HG03565 (cell line): ENCODE measurements at regions not wholly inside any gene's neighbourhood (a gene's known extent, or its start where the extent isn't known, plus 50 kb on each side); places are given as distances from the start of the nearest gene placed in this dataset.
"Not testable (repeated sequence)": the region's sequence is repeated elsewhere in the genome, so short reads cannot be mapped to it uniquely, and the experiment has no call there.

Source experiments
- ATAC-seq: cut with Tn5 transposase; IDR thresholded peaks from one replicate; pipeline ENCODE4 v1.9.1; 2021; ENCODE audit warnings: mild to moderate bottlenecking, moderate library complexity; ENCODE audit not compliant: unreplicated experiment

DNA sequence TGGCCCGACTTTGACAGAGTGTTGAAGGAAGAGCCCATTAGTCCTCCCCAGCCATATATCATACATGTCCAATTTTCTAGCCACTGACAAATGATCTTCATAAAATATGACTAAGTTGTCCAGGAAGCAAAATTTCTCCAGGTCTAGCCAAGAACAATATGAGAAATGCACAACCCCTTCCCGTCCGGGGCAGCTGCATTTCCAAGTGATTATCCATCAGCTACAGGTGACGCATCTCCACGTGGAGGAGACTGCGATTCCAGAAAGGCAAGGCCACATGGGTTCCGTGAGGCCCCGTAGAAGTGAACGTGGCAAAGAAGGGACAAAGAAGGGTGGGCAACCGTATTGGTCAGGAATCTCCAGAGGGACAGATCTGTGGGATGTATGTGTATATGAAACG is 118.6 kb downstream of the ATP6V0E2 start:
- ATAC-seq: not testable (repeated sequence)

DNA sequence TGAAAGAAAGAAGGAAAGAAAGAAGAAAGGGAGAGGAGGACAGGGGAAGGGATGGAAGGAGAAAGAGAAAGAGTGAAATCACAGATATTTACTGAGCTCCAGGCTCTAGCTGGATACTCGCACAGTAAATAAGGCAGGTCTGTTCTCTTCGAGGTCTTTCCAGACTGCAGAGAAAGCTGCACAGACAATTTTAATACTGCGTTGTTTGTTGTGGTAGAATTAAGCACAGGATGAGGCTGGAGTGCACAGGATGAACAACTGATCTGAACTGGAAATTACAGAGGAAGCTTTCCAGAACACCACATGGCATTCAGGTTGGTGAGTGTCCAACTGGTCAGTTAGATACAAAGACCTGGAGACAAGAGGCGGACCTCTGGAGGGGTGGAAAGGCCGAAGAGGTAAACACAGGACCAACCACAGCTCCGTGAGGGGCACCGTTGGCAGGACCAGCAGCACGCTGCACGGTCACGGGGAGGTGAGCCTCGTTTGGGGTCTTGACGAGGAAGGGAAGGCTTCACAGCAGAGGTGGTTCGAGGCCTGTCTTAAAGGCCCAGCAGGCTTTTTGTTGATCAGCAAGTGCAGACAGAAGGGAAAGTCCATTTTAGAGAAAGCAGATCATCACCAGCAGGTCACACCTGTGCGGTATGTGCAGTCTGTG is 121.7 kb downstream of the ATP6V0E2 start:
- not testable (repeated sequence) for ATAC-seq

DNA sequence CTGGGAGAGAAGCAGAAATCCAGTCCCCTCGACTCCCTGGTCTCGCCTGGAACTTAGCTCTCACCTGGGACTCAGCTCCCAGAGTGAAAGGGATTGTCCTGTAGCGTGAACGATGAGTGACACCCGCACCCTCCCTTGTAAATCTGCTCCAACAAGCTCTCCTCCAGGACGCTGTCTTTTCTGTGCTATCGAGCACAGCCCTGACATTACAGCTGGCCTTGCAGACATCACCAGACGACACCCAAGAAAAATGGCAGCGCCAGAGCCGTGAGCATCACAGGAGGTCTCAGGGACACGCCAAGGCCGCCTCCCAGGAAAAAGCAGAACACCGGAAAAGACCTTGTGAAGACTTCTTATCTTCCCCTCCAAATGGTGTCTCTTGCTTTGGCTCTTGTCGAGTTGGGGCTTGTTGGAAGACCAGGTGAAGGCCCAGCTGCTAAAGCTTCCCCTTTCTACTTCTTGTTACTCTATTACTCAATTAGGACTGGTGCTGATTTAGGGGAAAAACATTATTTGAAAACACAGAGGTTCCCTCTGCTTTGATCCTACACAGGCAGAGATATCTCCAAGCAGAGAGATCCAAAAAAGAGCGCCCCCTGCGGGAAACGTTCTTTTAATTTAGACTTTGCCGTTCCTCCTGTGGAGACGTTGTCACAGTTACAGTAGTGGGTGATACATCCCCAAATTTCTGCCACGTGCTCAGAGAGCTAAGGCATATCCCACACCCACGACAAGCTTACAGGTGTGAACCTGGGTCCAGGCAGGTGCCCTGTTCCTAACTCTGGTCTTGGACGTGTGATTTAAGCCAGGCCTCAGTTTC is 127.2 kb downstream of the ATP6V0E2 start:
- ATAC-seq: not testable (repeated sequence)

DNA sequence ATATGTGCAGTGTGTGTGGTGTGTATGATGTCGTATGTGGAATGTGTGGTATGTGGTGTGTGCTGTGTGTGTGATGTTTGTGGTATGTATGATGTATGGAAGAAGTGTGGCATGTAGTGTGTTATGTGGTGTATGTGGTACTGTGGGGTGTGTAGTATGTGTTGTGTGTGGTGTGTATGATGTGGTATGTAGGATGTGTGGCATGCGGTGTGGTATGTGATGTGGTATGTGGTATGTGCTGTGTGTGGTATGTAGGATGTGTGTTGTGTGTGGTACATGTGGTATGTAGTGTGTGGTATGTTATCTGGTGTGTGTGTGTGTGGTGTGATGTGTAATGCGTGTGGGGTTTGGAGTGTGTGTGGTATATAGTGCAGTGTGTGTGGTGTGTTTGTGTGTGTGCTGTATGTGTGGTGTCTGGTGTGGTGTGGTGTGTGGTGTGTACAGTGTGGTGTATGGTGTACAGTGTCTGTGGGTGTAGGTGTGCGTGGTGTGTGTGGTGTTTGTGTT is 129.6 kb downstream of the ATP6V0E2 start:
- ATAC-seq: no peak

DNA sequence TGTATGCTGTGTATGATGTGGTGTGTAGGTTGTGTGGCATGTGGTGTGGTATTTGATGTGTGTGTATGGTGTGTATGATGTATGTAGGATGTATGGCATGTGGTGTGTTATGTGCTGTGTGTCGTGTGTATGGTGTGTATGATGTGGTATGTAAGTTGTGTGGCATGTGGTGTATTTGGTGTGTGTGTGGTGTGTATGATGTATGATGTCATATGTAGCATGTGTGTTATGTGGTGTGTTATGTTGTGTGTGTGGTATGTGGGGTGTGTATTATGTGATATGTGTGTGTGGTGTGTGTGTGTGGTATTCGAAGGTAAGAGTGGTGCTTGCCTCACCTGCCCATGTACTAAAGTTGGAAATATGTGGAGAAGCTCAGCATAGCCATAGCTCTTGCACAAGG is 130.2 kb downstream of the ATP6V0E2 start:
- ATAC-seq: not testable (repeated sequence)

DNA sequence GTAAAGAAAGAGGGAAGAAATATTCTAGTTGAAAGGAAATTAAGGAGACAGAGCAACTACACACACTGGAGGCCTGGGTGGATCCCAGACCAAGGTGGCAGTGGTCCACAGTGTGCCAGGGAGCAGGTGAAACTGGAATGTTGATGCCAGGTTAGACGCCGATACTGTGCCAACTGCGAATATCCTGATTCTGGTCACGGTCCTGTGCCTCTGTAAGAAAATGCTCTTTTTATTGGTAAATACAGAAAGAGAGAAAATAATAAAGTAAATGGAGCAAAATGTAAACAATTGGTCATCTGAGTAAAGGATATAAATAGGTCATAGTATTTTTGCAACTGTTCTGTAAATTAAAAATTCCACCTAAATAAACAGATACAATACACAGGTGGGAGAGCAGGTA is 131.1 kb downstream of the ATP6V0E2 start:
- not testable (repeated sequence) for ATAC-seq

DNA sequence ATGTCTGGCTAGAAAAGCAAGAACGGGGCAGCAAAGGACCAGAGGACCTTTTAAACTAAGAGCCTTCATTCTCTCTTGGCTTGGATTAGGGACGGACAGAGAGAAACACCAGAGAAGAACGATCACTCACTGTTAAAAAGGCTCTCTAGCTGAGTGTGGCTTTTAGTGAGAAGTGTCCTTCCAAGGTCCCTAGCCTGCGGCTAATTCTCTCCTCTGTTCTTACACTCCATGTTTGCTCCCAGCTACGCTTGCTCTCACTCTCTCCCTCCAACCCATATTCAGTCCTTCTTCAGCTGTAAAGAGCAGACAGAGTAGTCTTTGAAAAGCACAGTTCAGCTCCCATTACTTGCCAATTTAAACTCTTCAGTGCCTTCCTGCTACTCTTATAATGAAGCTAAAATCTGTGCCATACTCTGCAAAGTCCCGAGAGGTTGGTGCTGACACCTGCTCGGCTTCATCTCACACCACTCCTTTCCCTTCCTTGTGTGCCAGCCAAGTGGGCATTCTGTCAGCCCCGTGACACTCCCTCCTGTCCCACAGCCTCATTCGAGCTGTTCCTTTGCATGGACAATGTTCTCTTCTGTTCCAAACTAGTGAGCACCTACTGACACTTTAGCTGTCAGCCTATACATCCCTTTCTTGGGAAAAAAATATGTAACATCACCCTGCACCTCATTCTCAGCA is 136.0 kb downstream of the ATP6V0E2 start:
- not testable (repeated sequence) for ATAC-seq

DNA sequence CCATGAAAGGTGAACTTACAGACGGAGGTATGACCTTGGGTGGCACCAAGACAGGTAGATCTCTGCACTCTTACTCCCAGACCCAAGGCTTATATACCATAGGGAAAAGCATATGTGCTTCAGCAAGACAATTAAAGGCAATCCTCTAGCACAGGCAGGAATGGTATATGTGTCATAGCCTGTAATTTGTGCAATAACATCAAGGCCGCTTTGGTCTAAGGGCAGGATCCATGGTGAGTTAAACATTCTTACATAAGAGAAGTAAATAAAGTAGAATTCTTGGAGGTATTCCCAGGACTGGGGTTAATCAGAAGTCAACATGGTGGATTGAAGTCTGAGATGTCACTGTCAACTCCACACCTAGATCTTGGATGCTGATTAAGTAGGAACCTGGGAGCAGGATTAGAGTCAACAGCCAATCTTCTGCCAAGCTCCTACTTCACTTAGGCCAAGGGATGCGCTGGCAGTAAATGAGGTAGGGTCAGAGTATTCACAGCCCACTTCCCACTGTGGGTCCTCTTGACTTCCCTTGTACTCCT is 143.0 kb downstream of the ATP6V0E2 start:
- not testable (repeated sequence) for ATAC-seq

DNA sequence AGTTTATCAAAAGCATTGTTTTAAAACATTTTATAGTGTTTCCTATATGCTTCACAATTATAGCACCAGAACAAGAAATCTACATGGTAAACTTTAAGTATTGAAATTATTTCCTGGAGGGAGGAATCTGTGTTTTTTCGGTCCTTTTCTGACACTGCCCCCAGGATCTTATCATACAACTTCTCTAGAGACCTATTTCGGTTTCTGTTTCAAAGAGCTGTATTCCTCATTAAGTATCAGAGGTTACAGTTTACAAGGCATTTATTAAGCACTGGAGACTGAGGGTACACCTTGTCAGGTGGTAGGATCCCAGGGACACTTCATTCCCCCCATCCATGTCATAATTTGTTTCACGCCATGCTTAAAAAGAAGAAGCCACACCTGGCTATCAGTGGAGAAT is 146.4 kb downstream of the ATP6V0E2 start:
- ATAC-seq: not testable (repeated sequence)

DNA sequence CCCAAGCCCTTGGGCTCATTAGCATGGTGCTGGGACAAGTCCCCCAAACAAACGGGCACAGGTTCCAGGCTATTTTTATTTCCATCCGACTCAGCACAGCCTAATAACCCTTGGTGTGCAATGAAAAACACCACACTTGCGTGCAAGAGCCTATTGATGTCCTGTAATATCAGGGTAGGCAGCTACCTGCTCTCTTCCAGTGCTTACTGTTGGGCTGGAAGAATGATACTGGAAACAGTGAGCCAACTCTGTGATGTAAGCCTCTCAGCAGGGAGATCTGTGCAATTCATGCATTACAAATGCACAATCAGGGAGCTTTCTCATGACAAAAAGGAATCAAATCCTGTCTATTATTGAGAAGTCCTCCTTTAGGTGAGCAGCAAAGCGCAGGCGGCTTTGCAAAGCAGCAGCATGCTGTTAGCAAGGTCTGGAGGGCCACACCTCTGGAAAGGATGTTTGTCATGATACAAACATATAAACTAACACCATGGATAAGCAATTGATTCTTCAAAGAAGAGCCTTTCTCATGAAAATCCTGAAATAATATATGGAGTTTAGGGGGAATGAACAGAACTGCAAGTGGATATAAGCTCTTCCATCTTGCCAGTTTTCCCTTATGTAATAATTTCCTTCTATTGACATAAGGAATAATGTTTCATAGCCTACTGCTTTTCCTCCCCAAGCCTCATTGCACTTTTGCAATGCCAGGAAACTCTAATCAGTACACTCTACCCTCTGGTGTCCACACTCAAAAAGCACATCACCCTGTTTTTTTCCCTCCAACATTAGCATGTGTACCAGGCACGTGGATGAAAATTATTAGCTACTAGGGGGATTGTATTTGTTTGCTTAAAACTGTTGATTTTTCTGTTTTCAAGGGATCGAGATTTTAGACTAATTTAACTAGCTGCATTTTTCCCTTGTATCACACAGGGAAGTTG is 151.1 kb downstream of the ATP6V0E2 start:
- not testable (repeated sequence) for ATAC-seq

DNA sequence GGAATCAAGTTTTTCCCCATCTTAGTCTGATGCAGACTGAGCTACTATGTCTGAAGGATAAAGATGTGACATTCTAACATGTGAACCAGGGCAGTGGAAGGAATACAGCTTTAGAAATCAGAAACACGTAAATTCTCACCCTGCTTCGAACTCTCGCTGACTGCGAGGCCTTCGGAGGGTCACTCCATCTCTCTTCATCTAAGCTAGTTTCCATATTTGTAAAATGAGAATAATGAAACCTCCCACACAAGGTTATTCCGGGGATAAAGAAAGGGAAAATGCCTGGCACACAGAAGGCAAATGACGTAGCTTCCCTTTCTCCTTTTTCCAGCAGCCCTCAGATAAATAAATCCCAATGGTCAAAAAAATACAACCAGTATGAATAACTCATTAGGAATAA is 152.0 kb downstream of the ATP6V0E2 start:
- not testable (repeated sequence) for ATAC-seq

DNA sequence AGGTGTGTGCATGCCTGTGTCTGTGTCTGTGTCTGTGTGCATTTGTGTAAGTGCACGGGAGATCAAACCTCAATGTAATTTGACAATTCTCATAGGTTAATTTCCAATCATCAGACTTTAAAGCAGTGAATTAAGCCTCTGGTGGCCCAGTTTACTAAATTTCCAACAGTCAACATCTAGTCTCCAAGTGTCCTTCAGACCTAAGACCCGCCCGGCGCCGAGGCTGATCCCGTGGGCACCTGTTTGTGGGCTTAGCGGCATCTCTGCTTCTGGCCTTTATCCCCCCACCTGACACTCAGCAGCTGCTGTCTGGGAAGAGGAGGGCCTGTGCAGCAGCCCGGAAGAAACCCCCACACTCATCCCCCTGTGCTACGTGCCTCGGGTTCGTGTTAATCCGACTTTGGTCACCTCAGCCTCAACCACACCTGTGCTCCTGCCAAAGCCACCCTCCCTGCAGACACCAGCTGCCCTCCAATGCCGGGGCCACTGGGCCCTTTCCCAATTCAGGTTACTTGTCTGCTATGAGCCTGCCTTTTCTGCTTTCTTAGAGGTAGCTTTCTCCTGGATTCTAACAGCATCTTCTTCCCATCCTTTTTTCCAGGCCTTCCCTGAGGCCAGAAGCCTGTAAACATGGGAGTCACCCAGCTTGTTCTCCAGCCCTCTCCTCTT is 154.7 kb downstream of the ATP6V0E2 start:
- ATAC-seq: not testable (repeated sequence)

DNA sequence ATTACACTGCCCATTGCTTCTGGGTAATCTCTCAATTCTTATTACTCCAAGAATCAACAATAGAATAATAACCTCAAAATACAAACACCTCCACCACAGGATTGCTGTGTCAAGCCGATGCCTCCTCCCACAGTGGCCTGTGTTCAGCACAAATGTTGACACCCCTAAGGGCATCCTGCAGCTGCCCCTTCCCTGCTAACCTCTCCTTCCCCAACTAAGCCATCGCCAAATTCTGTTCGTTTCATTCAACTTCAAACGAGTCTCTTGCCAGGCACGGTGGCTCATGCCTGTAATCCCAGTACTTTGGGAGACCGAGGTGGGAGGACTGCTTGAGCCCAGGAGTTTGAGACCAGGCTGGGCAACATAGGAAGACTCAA is 155.2 kb downstream of the ATP6V0E2 start:
- not testable (repeated sequence) for ATAC-seq

DNA sequence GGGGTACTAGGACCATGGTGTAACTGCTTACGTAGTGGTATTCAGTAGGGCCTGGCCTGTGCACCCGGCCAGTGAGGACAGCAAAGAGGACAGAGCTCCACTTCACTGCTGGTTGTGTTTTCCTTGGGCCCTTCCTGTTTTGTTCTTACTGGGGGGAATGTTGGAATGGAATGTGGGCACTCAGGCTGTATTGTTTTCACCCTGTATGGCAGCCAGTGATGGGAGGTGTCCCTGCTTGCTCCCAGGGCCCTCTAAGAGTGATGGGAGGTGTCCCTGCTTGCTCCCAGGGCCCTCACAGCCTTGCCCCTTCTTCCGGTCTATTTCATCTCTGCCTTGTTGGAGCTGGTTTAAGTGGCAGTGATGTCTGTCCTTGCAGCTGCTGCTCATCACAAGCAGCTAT is 158.0 kb downstream of the ATP6V0E2 start:
- ATAC-seq: not testable (repeated sequence)

DNA sequence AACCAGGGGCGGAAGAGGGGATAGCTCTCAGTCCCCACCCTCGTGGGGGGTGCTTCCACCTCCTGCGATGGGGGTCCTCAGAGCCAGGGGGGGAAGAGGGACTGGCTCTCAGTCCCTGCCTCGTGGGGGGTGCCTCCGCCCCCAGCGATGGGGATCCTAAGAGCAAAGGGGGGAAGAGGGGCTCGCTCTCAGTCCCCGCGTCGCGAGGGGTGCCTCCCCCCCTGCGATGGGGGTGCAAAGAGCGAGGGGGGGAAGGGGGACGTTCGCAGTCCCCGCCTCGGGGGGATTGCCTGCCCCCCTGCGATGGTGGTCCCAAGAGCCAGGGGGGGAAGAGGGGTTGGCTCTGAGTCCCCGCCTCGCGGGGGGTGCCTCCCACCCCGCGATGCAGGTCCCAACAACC is 159.9 kb downstream of the ATP6V0E2 start:
- not testable (repeated sequence) for ATAC-seq

DNA sequence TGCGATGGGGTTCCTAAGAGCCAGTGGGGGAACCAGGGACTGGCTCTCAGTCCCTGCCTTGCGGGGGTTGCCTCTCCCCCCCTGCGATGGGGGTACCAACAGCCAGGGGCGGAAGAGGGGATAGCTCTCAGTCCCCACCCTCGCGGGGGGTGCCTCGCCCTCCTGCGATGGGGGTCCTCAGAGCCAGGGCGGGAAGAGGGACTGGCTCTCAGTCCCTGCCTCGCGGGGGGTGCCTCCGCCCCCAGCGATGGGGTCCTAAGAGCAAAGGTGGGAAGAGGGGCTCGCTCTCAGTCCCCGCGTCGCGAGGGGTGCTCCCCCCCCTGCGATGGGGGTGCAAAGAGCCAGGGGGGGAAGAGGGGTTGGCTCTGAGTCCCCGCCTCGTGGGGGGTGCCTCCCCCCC is 162.0 kb downstream of the ATP6V0E2 start:
- not testable (repeated sequence) for ATAC-seq

DNA sequence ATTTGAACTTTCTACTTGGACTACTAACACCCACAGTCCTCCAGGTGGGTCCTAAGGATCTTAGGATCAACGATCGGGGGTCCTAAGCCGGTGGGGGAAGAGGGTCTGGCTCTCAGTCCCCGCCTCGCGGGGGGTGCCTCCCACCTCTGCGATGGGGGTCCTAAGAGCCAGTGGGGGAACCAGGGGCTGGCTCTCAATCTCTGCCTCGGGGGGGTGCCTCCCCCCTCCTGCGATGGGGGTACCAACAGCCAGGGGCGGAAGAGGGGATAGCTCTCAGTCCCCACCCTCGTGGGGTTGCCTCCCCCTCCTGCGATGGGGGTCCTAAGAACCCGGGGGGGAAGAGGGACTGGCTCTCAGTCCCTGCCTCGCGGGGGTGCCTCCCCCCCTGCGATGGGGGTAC is 165.3 kb downstream of the ATP6V0E2 start:
- ATAC-seq: not testable (repeated sequence)

DNA sequence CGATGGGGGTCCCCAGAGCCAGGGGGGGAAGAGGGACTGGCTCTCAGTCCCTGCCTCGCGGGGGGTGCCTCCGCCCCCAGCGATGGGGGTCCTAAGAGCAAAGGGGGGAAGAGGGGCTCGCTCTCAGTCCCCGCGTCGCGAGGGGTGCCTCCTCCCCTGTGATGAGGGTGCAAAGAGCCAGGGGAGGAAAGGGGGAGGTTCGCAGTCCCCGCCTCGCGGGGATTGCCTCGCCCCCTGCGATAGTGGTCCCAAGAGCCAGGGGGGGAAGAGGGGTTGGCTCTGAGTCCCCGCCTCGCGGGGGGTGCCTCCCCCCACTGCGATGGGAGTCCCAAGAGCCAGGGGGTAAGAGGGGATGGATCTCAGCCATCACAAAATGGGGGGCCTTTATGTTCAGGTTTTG is 168.5 kb downstream of the ATP6V0E2 start:
- ATAC-seq: not testable (repeated sequence)

DNA sequence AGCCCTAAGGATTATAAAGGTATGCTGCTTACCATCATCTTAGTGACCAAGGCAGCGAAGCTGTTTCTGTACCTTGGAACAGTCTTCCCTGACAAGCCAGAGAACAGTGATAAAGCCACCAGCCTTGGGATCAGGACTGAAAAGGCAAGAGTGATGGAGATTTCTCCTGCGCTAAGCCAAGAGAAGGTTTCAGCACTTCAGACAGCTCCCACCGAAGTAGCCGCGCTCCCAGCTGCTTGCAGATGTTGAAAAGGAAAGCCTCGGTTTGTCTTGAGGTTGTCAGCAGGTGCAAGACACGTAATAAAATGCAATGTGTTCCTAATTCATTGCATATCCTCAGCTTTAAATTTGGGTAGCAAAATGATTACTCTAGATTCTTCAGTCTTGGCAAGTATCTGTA is 171.0 kb downstream of the ATP6V0E2 start:
- ATAC-seq: not testable (repeated sequence)
